Left colon (tissue), 2 donors: ENCODE measurements at regions not wholly inside any gene's neighbourhood (a gene's known extent, or its start where the extent isn't known, plus 50 kb on each side); places are given as distances from the start of the nearest gene placed in this dataset.
"Not testable (repeated sequence)": the region's sequence is repeated elsewhere in the genome, so short reads cannot be mapped to it uniquely, and the experiment has no call there.

ENCODE experiments used
- ATAC-seq: fragments of 200-7000 bp; cut with Tn5 transposase; one replicate; pipeline ENCODE4 v1.9.1; 2020; ENCODE audit warnings: mild to moderate bottlenecking, moderate library complexity
- DNase-seq, 2 donors: peaks; one replicate each; pipeline ENCODE4 v3.0.0-alpha.2; 2020
- intact Hi-C, 2 donors: fragments of 100-400 bp; cut with DNase I in 1 of 2; cut with micrococcal nuclease in 1 of 2; formaldehyde crosslinking; loops; one replicate each; pipeline versions ENCODE4 v1.11.2 to v1.14.0; 2022; cut with DNase I, micrococcal nuclease
- donor health status: DM: no; HTN: no; CAD: no.
- donor health status: DM: yes; HTN: yes; CAD: no.

DNA sequence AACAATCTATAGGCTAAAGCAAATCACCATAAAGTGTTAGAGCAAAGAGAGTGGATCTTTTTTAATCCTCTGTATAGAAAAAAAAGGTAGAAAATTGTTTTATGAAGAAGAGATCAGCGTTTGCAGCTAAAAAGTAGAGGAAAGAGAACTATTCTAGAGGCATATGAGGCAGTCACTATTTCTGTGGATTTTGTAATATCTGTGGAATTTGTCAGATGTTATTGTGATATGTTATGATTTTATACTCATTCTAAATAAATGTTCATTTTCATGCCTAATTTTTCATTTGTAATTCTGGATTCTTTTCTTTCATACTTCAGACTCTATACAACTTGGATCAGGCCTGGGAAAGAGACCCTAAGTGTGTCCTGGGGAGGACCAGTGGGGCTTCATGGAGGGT lies 295.0 kb upstream of the LYZL1 start:
- ATAC-seq (no peak), DNase-seq (no peak)
- intact Hi-C loops: loop anchor here in 1 of 2 donors (5.0 kb wide), 1 partner anchor 332 kb away; no protein-coding TSS in a partner anchor

DNA sequence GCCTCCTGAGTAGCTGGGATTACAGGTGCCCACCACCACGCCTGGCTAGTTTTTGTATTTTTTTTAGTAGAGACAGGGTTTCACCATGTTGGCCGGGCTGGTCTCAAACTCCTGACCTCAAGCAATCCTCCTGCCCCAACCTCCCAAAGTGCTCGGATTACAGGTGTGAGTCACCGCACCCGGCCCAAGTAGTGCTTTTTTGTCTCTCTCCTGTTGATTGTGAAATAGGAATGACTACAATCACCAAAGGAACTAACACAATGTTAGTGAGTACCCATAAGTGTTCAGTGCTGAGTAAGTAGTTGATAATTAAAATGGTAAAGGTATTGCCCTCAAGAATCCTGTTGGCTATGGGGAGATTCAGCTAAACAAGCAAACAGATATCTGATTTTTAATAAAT lies 294.1 kb upstream of the LYZL1 start:
- not testable (repeated sequence) for ATAC-seq, DNase-seq
- intact Hi-C loops: loop anchor here in 1 of 2 donors (5.0 kb wide), 1 partner anchor 333 kb away; no protein-coding TSS in a partner anchor

- intact Hi-C loops: no loop called here
- no peak for DNase-seq
- ATAC-seq: no peak
Observed at GRCh38 chr10:28995497-28995896, 293.4 kb upstream of the LYZL1 start.

DNA sequence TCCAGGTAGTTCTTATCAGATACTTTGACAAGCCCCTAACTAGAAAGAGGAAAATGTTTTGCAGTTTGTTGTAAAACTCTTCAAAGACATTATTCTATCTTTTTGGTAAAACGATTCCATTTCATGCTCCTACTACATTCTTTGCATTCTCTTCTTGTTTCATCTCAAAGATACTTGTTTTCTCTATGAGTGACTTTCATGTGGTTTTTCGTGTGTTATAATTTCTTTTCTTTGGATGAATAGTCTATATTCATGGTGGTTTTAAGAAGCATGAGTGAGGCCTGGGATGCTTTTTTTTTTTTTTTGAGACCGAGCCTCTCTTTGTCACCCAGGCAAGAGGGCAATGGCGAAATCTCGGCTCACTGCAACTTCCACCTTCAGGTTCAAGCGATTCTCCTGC lies 292.5 kb upstream of the LYZL1 start:
- intact Hi-C loops: no loop called here

DNA sequence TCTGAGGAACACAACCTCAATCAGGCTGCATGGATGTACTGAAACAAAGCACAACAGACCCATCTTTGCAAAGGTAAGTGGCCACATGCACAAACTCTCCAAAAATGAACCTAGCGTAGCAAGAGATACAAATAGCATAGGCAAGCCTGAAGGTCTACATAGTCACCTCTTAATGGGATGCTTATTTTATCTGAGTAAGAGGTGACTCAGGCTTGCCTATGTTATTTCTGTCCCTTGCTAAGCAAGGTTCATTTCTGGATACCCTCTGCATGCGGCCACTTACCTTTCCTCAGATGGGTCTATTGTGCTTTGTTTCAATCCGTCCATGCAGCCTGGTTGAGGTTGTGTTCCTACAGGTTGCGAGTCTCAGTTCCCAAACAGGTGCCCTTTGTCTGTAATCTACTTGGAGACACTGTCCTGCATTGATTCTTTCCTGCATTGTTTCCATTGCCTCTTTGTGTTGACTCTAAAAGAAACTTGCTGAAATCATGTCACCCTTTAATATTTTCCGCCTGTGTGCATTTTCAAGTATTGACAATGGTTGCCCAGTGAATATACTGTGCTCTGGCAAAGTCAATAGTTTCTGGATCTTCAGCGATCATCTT lies 291.8 kb upstream of the LYZL1 start:
- intact Hi-C loops: no loop called here
- ATAC-seq: no peak

More for the DNA sequence above, 292.5 kb upstream of the LYZL1 start:
- DNase-seq (no peak), ATAC-seq (no peak)

DNA sequence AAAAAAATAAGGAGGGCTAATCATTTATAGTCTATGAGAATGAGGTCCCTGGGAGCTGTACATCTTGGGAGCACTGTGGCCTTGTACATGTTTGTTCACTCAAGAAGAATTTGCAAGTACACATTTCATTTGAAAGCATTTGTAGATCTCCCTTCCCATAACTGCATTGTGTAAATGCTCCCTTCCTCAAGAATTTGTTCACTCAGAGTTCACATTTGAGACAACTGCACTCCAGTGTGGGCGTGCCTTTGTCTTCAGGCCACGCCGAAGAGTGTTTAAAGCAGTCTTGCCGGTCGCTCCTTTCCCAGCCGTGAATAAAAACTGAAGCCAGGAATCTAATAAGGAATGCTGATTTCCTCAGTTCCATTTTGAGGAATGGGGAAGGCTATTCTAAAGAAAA lies 291.1 kb upstream of the LYZL1 start:
- ATAC-seq: no peak
- intact Hi-C loops: no loop called here
- no peak for DNase-seq

More for the DNA sequence above, 291.8 kb upstream of the LYZL1 start:
- DNase-seq: no peak

DNA sequence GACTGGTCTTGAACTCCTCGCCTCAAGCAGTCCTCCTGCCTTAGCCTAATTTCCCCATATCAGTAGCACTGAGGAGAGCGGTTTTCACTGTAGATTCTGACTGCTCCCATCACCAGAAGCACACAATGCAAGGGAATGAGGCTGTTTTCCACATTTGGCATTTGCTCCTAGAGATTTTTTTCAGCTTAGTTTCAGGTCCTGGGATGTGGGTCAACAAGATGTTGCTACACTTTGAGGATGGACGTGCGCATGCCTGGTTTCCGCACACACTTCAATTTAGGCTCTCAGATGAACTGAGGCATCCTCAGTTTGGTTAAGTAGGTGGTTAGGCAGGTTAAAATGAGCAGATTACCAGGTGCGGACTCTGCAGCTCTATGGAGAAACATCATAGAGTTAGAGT lies 287.1 kb upstream of the LYZL1 start:
- DNase-seq (no peak), ATAC-seq (no peak)
- intact Hi-C loops: no loop called here

GRCh38 chr10:29003014-29003413 lies 285.9 kb upstream of the LYZL1 start:
- intact Hi-C loops, ATAC-seq, DNase-seq: not testable (repeated sequence)

GRCh38 chr10:29005988-29006387 lies 282.9 kb upstream of the LYZL1 start:
- DNase-seq (no peak), ATAC-seq (no peak)
- intact Hi-C loops: no loop called here

- DNase-seq: no peak
- no peak for ATAC-seq
- intact Hi-C loops: no loop called here
Observed at GRCh38 chr10:29007370-29007747, 281.5 kb upstream of the LYZL1 start.

DNA sequence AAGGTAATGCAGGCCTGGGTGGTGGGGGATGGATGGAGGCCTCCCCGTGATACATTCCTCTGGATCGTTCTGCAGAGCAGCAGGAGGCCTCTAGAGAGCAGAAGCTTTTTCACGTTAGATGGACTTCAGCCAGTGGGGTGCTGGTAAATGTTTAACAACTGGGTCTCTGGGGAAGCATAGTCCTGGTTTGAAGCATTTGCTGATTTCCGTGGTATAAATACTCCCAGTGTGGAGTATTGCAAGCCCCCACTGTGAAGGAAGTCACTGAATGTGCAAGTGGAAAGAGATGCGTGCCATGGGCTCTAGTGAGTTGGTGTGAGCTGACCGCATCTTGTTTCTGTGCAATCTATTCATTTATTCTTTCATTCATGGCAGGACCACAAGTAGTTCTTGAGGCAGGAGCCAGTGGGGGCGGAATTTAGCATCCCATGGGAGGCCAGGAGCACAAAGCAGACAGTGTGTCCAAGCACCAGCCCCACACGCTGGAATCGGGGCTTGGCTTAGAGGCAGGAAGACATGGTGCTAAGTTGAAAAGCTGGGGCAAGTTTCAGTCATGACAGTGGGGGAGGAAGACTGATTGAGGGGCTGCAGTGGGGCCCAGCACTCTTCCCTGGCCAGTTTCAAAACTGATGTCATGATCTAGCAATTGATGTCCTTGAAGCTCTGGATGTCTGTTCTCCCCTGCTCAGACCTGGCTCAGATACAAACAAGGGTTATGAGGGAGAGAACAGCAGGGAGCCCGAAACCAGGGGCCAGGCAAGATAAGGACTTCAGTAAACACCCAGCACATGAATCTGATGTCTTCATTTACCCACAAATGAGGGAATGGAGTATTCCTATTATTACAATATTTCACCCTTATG lies 280.9 kb upstream of the LYZL1 start:
- ATAC-seq (no peak), DNase-seq (no peak)
- intact Hi-C loops: no loop called here

GRCh38 chr10:29009464-29009863 lies 279.4 kb upstream of the LYZL1 start:
- no peak for DNase-seq
- intact Hi-C loops: no loop called here
- no peak for ATAC-seq

DNA sequence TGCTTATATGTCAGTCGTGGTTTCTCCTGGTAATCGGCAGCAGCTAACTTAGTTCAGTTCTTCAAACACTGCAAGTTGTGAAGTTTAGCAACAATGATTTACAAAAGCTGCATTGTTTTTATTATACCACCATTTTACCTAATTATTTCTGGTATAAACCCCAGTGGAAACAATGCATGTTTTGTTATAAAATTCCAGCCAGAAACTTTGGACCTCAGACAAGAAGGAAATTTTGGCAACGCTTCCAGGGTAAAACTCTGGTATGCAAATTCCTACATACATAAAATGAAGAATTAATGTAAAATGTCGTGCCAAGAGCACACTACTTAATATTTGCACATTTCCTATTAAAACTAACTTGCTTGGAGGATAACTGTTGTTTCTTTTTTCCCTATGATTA lies 277.4 kb upstream of the LYZL1 start:
- DNase-seq (no peak), ATAC-seq (no peak)
- intact Hi-C loops: no loop called here

DNA sequence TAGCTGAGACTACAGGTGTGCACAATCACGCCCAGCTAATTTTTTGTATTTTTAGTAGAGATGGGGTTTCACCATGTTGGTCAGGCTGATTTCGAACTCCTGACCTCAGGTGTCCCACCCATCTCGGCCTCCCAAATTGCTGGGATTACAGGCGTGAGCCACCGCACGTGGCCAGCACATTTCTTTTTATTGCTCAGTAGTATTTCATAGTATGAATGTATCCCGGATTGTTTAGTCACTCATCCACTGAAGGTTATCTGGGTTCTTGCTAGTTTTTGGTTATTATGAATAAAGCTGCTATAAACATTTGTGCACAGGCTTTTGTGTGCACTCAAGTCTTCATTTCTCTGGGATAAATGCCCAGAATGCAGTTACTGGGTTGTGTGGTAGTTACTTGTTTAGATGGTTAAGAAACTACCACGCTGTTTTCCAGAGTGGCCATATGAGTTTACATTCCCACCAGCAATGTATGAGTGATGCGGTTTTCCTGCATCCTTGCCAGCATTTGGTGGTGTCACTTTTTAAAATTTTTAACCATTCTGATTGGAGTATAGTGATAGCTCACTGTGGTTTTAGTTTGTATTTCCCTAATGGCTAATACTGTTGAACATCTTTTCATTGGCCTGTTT lies 275.8 kb upstream of the LYZL1 start:
- intact Hi-C loops: no loop called here
- no peak for ATAC-seq
- no peak for DNase-seq

DNA sequence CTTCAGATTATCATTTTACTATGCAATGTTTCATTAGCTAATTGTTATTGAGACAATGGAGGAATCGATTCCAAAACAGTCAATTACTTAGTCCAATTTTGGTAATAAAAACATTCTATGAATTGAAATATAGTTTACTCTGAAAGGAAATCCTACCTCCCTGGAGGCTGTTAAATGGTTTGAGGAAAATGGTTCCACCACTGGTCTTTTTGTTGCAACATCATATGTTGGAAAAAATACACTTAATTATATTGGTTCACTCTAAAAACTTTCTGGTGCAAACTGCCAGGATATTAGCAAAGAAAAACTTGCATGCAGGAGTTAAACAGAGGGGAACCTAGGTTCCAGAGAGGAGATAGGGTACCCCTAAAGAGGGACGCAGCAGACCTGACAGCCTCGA lies 267.3 kb upstream of the LYZL1 start:
- ATAC-seq (no peak), DNase-seq (no peak)
- intact Hi-C loops: no loop called here

DNA sequence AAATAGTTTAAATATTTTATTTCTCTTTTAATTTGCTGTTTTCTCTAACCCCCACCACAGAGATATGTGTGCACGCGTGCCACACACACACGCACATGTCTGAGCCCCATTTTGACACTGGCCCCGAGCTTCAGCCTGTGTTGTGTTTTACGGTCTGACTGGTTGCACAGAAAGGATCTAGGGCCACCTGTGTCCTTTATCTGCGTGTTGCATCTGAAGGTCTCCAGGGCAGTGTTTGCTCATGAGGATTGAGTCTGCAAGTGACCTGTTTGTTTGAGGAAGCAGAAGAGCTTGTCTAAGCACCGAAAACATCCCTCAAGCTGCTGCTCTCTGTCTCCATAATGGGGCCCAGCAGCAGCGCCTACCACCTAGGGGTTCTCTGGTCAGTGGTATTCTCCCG lies 266.4 kb upstream of the LYZL1 start:
- intact Hi-C loops: no loop called here
- ATAC-seq: no peak
- no peak for DNase-seq

- no peak for ATAC-seq
- intact Hi-C loops: no loop called here
- DNase-seq: no peak
Observed at GRCh38 chr10:29023678-29024077, 265.2 kb upstream of the LYZL1 start.

- intact Hi-C loops: no loop called here
- DNase-seq: no peak
- no peak for ATAC-seq
Observed at GRCh38 chr10:29026065-29026797, 262.6 kb upstream of the LYZL1 start.

- ATAC-seq: no peak
- no peak for DNase-seq
- intact Hi-C loops: no loop called here
Observed at GRCh38 chr10:29026802-29027580, 261.9 kb upstream of the LYZL1 start.
